Suprapubic skin (tissue), 4 donors: ENCODE measurements at regions not wholly inside any gene's neighbourhood (a gene's known extent, or its start where the extent isn't known, plus 50 kb on each side); places are given as distances from the start of the nearest gene placed in this dataset.
"Not testable (repeated sequence)": the region's sequence is repeated elsewhere in the genome, so short reads cannot be mapped to it uniquely, and the experiment has no call there.

Source experiments
- DNase-seq, 2 donors: peaks; one replicate each; pipeline ENCODE4 v3.0.0-alpha.2; 2019; ENCODE audit warnings: low spot score in 2 of 2
- H3K27ac ChIP-seq: fragments of 200-600 bp; sonication (generic); one replicate; pipeline ENCODE4 v1.5.1; 2019
- H3K27me3 ChIP-seq: fragments of 200-600 bp; sonication (generic); one replicate; pipeline ENCODE4 v1.5.1; 2019
- H3K36me3 ChIP-seq: fragments of 200-600 bp; sonication (generic); one replicate; pipeline ENCODE4 v1.5.1; 2019
- H3K4me1 ChIP-seq: fragments of 200-600 bp; sonication (generic); one replicate; pipeline ENCODE4 v1.5.1; 2019
- H3K4me3 ChIP-seq: fragments of 200-600 bp; sonication (generic); one replicate; pipeline ENCODE4 v1.5.1; 2019; ENCODE audit warnings: mild to moderate bottlenecking
- H3K9me3 ChIP-seq: fragments of 200-600 bp; sonication (generic); one replicate; pipeline ENCODE4 v1.5.1; 2019
- CTCF ChIP-seq, 2 donors: fragments of 200-600 bp in 1 of 2; fragments of 450-650 bp in 1 of 2; sonication (generic) in 1 of 2; IDR thresholded peaks; one replicate each; pipeline ENCODE4 v1.5.1; 2016 to 2019; ENCODE audit warnings: antibody characterized with exemption in 2 of 2, mild to moderate bottlenecking in 1 of 2, moderate library complexity in 1 of 2
- EP300 ChIP-seq: sonication (generic); formaldehyde crosslinking; IDR thresholded peaks from one replicate; pipeline ENCODE4 v1.6.1; 2017; ENCODE audit warnings: antibody characterized with exemption
- POLR2A ChIP-seq, 2 donors: fragments of 450-650 bp; IDR thresholded peaks; one replicate each; pipeline ENCODE4 v1.6.1; 2017; ENCODE audit warnings: antibody characterized with exemption in 2 of 2, mild to moderate bottlenecking in 2 of 2, moderate library complexity in 2 of 2
- POLR2AphosphoS5 ChIP-seq, 3 donors: sonication (generic); formaldehyde crosslinking; IDR thresholded peaks; one replicate each; pipeline ENCODE4 v1.6.1; 2017; ENCODE audit warnings: antibody characterized with exemption in 3 of 3
- WGBS: methylation state at CpG from one replicate; pipeline ENCODE4 v1.1.5; 2018; 5-methylcytosine and 5-hydroxymethylcytosine counted together

GRCh38 chr2:156254637-156255067, 77.9 kb downstream of the NR4A2 start:
- H3K9me3 ChIP-seq: not testable (repeated sequence)
- 72% methylated on average over 27 of the region's 27 CpGs for WGBS

GRCh38 chr2:156253765-156254164, 78.8 kb downstream of the NR4A2 start:
- H3K36me3 ChIP-seq: no peaks in the 10 kb centered on the region
- H3K27me3 ChIP-seq: no peaks in the 10 kb centered on the region
- WGBS: 81% methylated on average over 2 of the region's 2 CpGs
- no peak for TF ChIP-seq EP300
- no peak for TF ChIP-seq CTCF (IDR thresholded peaks at IDR 0.05)
- no peak for TF ChIP-seq POLR2A (IDR thresholded peaks at IDR 0.05)
- no peak for TF ChIP-seq POLR2AphosphoS5 (IDR thresholded peaks at IDR 0.05)
- no peak for DNase-seq
- no peaks in the 10 kb centered on the region for H3K9me3 ChIP-seq
- no peak overlapping the region for H3K4me3 ChIP-seq
- no peaks in the 10 kb centered on the region for H3K4me1 ChIP-seq
- no peak overlapping the region for H3K27ac ChIP-seq

More at GRCh38 chr2:156254637-156255067, 77.9 kb downstream of the NR4A2 start:
- not testable (repeated sequence) for H3K36me3 ChIP-seq, H3K27me3 ChIP-seq, DNase-seq, H3K27ac ChIP-seq, H3K4me1 ChIP-seq
- peak overlapping the region; percentile 31 for H3K4me3 ChIP-seq

- TF ChIP-seq EP300: no peak
- TF ChIP-seq CTCF (IDR thresholded peaks at IDR 0.05): no peak
- TF ChIP-seq POLR2AphosphoS5 (IDR thresholded peaks at IDR 0.05): no peak
- no peak for TF ChIP-seq POLR2A (IDR thresholded peaks at IDR 0.05)
- Histone ChIP-seq H3K36me3 (no peaks in the 10 kb centered on the region), H3K4me3 (no peak overlapping the region), H3K9me3 (no peaks in the 10 kb centered on the region), H3K4me1 (no peaks in the 10 kb centered on the region), H3K27me3 (no peaks in the 10 kb centered on the region), H3K27ac (no peak overlapping the region)
- WGBS: 93% methylated on average over 1 of the region's 1 CpG
- DNase-seq: no peak
Observed at GRCh38 chr2:156242874-156243273, 89.6 kb downstream of the NR4A2 start.

GRCh38 chr2:156237558-156237957, 95.0 kb downstream of the NR4A2 start:
- no peak overlapping the region for H3K27ac ChIP-seq
- TF ChIP-seq POLR2A (IDR thresholded peaks at IDR 0.05): no peak
- no peak for TF ChIP-seq CTCF (IDR thresholded peaks at IDR 0.05)
- no peak for TF ChIP-seq EP300
- no peak for TF ChIP-seq POLR2AphosphoS5 (IDR thresholded peaks at IDR 0.05)
- WGBS: 70% methylated on average over 2 of the region's 2 CpGs
- H3K9me3 ChIP-seq: peaks cover 4% of the 10 kb centered on the region
- H3K4me3 ChIP-seq: no peak overlapping the region
- DNase-seq: no peak
- no peaks in the 10 kb centered on the region for H3K27me3 ChIP-seq
- H3K4me1 ChIP-seq: no peaks in the 10 kb centered on the region
- no peaks in the 10 kb centered on the region for H3K36me3 ChIP-seq

- peaks cover 16% of the 10 kb centered on the region for H3K9me3 ChIP-seq
- H3K4me3 ChIP-seq: no peak overlapping the region
- no peaks in the 10 kb centered on the region for H3K4me1 ChIP-seq
- no peaks in the 10 kb centered on the region for H3K27me3 ChIP-seq
- no peak overlapping the region for H3K27ac ChIP-seq
- H3K36me3 ChIP-seq: no peaks in the 10 kb centered on the region
- 68% methylated on average over 1 of the region's 1 CpG for WGBS
- no peak for TF ChIP-seq CTCF (IDR thresholded peaks at IDR 0.05)
- TF ChIP-seq POLR2AphosphoS5 (IDR thresholded peaks at IDR 0.05): no peak
- TF ChIP-seq POLR2A (IDR thresholded peaks at IDR 0.05): no peak
- no peak for TF ChIP-seq EP300
- DNase-seq: no peak
Observed at GRCh38 chr2:156229724-156230362, 102.7 kb downstream of the NR4A2 start.

- H3K27me3 ChIP-seq, H3K36me3 ChIP-seq, H3K27ac ChIP-seq, H3K4me1 ChIP-seq, DNase-seq, H3K4me3 ChIP-seq, H3K9me3 ChIP-seq: not testable (repeated sequence)
- WGBS: 69% methylated on average over 1 of the region's 1 CpG
Observed at GRCh38 chr2:156223328-156223727, 109.2 kb downstream of the NR4A2 start.
